ENCODE measurements at regions not wholly inside any gene's neighbourhood (a gene's known extent, or its start where the extent isn't known, plus 50 kb on each side); places are given as distances from the start of the nearest gene placed in this dataset.
A peak's percentile ranks its signal among the peaks of the same experiment; 100 is the strongest.

DNA sequence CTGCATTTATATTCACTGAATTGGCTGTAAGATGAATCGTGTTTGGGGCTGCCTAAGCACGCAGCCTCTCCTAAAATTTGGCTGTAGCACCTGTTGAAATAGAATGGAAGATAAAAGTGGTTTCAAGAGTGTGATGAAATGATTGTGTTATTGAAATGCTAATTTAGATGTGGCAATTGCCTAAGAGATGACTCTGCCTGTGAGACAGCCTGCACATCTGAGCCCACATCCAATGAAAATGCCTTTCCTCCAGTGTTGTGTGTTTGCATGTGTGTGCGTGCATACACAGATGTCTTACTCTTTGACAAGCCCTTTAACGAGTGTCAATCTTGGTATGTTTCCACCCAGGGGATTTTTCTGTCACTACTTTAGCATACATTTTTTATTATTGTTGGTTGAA lies 346.9 kb downstream of the MEIS1 start:
- TF ChIP-seq, protein P1, sequence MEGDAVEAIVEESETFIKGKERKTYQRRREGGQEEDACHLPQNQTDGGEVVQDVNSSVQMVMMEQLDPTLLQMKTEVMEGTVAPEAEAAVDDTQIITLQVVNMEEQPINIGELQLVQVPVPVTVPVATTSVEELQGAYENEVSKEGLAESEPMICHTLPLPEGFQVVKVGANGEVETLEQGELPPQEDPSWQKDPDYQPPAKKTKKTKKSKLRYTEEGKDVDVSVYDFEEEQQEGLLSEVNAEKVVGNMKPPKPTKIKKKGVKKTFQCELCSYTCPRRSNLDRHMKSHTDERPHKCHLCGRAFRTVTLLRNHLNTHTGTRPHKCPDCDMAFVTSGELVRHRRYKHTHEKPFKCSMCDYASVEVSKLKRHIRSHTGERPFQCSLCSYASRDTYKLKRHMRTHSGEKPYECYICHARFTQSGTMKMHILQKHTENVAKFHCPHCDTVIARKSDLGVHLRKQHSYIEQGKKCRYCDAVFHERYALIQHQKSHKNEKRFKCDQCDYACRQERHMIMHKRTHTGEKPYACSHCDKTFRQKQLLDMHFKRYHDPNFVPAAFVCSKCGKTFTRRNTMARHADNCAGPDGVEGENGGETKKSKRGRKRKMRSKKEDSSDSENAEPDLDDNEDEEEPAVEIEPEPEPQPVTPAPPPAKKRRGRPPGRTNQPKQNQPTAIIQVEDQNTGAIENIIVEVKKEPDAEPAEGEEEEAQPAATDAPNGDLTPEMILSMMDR (IDR thresholded peaks at IDR 0.05; ENCODE audit: insufficient read depth, low read length) = no peak
- no peak overlapping the region for H3K4me3 ChIP-seq (ENCODE audit: low read depth, low read length)
- DNase-seq (ENCODE audit: low read depth) = no peak

DNA sequence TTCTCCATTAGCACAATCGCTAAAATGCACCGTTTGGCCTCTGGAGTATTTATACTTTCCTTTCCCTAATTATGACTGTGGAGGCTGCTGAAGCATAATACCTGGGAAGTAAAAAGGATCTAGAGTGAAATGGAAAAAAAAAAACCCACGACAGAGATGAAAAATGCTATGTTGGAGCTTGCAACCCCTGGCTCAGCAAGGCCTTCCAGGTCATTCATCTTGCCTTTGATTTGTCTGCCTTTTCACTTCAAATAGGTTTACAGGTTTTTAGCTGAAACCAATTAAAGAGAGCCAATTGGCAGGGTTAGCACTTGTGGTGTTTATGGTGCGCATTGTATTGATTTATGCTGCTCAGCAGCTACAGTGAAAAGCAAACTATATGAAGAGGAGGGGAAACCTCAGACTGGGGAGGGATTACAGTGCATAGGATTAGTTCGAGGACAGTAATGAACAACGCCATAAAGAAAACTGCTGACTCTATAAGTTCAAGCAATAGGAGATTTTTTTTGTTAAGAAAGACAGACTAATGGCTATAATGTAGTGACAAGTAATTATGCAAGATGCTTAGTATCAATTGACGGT lies 347.9 kb downstream of the MEIS1 start:
- DNase-seq (ENCODE audit: low read depth) = no peak
- TF ChIP-seq, protein P1 (IDR thresholded peaks at IDR 0.05; ENCODE audit: insufficient read depth, low read length) = no peak
- no peak overlapping the region for H3K4me3 ChIP-seq (ENCODE audit: low read depth, low read length)

DNA sequence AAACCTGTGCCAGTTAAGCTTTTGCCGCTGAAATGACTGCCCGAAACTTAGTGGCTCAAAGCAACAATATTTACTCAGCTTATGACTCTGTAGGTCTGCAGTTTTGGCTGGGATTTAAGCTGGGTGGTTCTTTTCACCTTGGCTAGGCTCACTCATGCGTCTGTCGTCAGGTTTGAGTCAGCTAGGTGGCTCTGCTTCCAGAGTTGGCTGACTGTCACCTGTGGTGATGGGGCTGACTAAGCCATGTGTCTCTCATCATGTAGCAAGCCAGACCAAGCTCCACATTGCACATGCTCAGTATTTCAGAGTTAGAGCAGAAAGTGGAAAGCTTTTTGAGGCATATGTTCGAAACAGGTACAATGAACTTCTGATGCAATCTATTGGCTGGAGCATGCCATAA lies 354.8 kb downstream of the MEIS1 start:
- no peak overlapping the region for H3K4me3 ChIP-seq (ENCODE audit: low read depth, low read length)
- TF ChIP-seq, protein P1 (IDR thresholded peaks at IDR 0.05; ENCODE audit: insufficient read depth, low read length) = no peak
- DNase-seq (ENCODE audit: low read depth) = peak; percentile 44

DNA sequence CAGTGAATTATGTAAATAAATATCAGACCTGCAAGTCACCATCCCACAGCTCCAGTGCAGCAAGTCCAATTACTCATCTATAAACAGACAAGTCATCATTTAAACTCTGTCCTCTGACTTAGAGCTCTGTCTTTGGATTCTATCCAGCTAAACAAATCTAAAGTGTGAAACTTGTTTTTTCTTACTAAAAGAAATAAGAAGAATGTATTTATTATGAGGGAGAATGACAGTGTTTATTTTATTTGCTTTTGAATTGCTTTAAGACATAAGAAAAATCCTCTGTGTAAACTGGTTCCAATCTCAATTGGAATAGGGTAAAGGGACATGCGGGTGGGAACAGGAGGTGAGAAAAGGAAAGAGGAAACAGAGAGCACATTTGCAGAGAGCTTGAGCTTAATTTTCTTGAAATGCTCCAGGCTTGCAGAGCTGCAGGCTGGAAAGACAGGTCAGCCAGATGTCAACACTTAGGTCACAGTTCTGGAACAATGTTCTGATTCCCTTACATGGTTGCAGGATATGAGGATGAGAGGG lies 355.8 kb downstream of the MEIS1 start:
- DNase-seq (ENCODE audit: low read depth) = peak; percentile 59
- H3K4me3 ChIP-seq (ENCODE audit: low read depth, low read length) = no peak overlapping the region
- TF ChIP-seq, protein P1 (IDR thresholded peaks at IDR 0.05; ENCODE audit: insufficient read depth, low read length) = no peak

DNA sequence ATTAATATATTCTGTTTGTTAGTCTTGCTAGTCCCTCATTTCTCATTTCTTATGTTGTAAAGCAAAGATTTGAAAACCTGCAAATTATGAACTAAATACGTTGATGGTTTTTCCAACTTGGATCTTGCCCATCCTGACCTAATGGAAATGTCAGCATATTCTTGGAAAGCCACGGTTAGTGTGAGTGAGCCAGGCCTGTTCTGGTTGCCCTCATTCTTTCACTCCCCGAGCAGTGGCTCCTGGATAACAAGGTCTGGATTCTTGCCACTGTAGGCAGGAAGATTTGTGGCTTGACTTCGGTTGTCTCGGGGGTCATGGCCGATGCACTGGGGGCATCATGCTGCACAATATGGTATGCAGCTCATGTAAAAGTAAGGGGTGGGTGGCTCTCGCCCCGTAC lies 359.1 kb downstream of the MEIS1 start:
- no peak for DNase-seq (ENCODE audit: low read depth)
- TF ChIP-seq, protein P1 (IDR thresholded peaks at IDR 0.05; ENCODE audit: insufficient read depth, low read length) = no peak
- H3K4me3 ChIP-seq (ENCODE audit: low read depth, low read length) = no peak overlapping the region

DNA sequence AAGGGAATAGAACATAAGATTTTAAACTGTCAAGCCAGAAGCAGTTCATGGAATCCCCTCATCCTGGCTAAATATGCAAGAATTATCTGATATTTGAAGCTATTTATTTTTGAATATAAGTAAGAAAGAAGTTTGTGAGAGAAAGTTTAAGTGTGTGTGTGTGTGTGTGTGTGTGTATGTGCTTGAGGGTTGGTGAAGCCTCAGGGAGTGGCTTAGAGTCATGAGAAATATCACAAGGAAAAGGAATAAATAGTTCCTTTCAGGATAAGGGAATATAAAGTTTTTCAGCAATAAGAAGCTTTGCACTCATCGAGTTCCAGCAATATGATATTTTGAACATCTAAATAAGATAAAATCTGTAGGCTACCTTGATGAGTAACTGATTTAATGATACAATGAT lies 359.6 kb downstream of the MEIS1 start:
- no peak overlapping the region for H3K4me3 ChIP-seq (ENCODE audit: low read depth, low read length)
- DNase-seq (ENCODE audit: low read depth) = no peak
- TF ChIP-seq, protein P1 (IDR thresholded peaks at IDR 0.05; ENCODE audit: insufficient read depth, low read length) = no peak

DNA sequence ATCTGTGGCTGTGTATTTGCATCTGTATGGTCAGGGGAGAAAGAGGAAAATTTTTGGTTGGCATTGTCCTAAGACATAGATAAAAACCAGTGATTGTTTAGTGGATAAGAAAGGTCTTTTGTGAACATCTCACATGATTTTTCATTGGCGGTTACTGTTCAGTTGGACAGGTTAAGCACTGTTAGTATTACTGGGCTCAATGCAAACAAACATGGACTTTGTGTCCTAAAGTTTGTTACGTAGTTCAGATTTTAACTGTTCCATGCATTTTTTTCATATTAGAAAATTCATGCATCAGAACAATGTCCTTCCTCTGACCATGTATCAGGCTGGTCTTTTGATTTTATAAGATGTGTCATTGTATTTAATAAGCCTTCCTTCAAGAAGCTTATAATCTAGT lies 368.0 kb downstream of the MEIS1 start:
- H3K4me3 ChIP-seq (ENCODE audit: low read depth, low read length) = no peak overlapping the region
- TF ChIP-seq, protein P1 (IDR thresholded peaks at IDR 0.05; ENCODE audit: insufficient read depth, low read length) = no peak

More for the DNA sequence above, 368.0 kb downstream of the MEIS1 start:
- no peak for DNase-seq (ENCODE audit: low read depth)
